HCT116 (cell line): ENCODE measurements at regions not wholly inside any gene's neighbourhood (a gene's known extent, or its start where the extent isn't known, plus 50 kb on each side); places are given as distances from the start of the nearest gene placed in this dataset.

ENCODE experiments used
- ATAC-seq: fragments of 200-7000 bp; cut with Tn5 transposase; 2 replicates; pipeline ENCODE4 v1.9.1; 2020; ENCODE audit warnings: mild to moderate bottlenecking, moderate library complexity
- BruUV-seq: library from RNA; stranded (reverse); fragments of 400-500 nt; replicated peaks from 2 replicates; lab custom pipeline; 2021; lab: Mats Ljungman, UMichigan
- CTCF ChIA-PET: fragments of 300-600 bp; sonication (Branson Sonifier 250); formaldehyde crosslinking; loops from one replicate; lab custom pipeline; 2021; ENCODE audit warnings: antibody characterized with exemption; lab: Charles Lee
- POLR2A ChIA-PET: fragments of 300-600, 350-600 bp; sonication (Branson Sonifier 250); formaldehyde crosslinking; loops from one replicate; lab custom pipeline; 2021; ENCODE audit warnings: antibody characterized with exemption; lab: Charles Lee
- RAD21 ChIA-PET, 2 experiments: fragments of 300-600 bp; sonication (Branson Sonifier 250); formaldehyde crosslinking; loops; one replicate each; lab custom pipeline; 2023; ENCODE audit warnings: low total read pairs in 2 of 2; ENCODE audit not compliant: uncharacterized antibody in 2 of 2, unreplicated experiment in 2 of 2, low non-redundant PET in 1 of 2; lab: Charles Lee
- DNase-seq: peaks from one replicate; pipeline ENCODE4 v3.0.0-alpha.2; 2010; ENCODE audit warnings: low read depth, low spot score
- H2AFZ ChIP-seq: fragments of 200-600 bp; shearing (Covaris generic), sonication (generic); 2 replicates; pipeline ENCODE4 v1.6.1; 2017; ENCODE audit warnings: low read depth, mixed run types, mixed read lengths, antibody characterized with exemption, low read length; ENCODE audit not compliant: poor library complexity, severe bottlenecking
- H3K27ac ChIP-seq: 2 replicates; pipeline ENCODE4 v1.5.1; 2012; ENCODE audit warnings: low read depth, low read length
- H3K27me3 ChIP-seq: fragments of 200-600 bp; sonication (generic); 2 replicates; pipeline ENCODE4 v1.6.1; 2016; ENCODE audit warnings: mixed run types, low read length, mixed read lengths; ENCODE audit not compliant: insufficient read depth
- H3K36me3 ChIP-seq, 2 experiments: fragments of 200-500 bp in 1 of 2; fragments of 200-600 bp in 1 of 2; sonication (Bioruptor generic) in 1 of 2; sonication (generic) in 1 of 2; 2 replicates each; pipeline versions ENCODE4 v1.5.1 to v1.6.1; 2014 to 2016; ENCODE audit warnings: low read length in 2 of 2, inconsistent platforms in 1 of 2, mixed read lengths in 1 of 2, mixed run types in 1 of 2; ENCODE audit not compliant: insufficient read depth in 2 of 2, control insufficient read depth in 1 of 2
- H3K4me1 ChIP-seq, 2 experiments: fragments of 200-600 bp in 1 of 2; sonication (generic) in 1 of 2; 2 replicates each; pipeline versions ENCODE4 v1.5.1 to v1.6.1; 2012 to 2017; ENCODE audit warnings: low read length in 2 of 2, inconsistent platforms in 1 of 2, mild to moderate bottlenecking in 1 of 2, mixed read lengths in 1 of 2, mixed run types in 1 of 2, moderate library complexity in 1 of 2; ENCODE audit not compliant: insufficient read depth in 2 of 2, control insufficient read depth in 1 of 2
- H3K4me2 ChIP-seq: fragments of 200-600 bp; sonication (generic); 2 replicates; pipeline ENCODE4 v1.6.1; 2017; ENCODE audit warnings: mixed run types, low read length, mixed read lengths
- H3K4me3 ChIP-seq, 2 experiments: fragments of 200-600 bp in 1 of 2; sonication (generic) in 1 of 2; replicated peaks in 1 of 2; 2 replicates each; pipeline ENCODE4 v1.5.1; 2011 to 2016; ENCODE audit warnings: low read length in 2 of 2, control low read depth in 1 of 2, low read depth in 1 of 2, mild to moderate bottlenecking in 1 of 2, mixed read lengths in 1 of 2, mixed run types in 1 of 2
- H3K79me2 ChIP-seq: fragments of 200-600 bp; sonication (generic); 2 replicates; pipeline ENCODE4 v1.6.1; 2017; ENCODE audit warnings: mild to moderate bottlenecking, mixed run types, low read length, moderate library complexity, mixed read lengths; ENCODE audit not compliant: insufficient read depth
- H3K9ac ChIP-seq: fragments of 200-600 bp; sonication (generic); 2 replicates; pipeline ENCODE4 v1.6.1; 2016; ENCODE audit warnings: low read length, mixed read lengths
- H3K9me2 ChIP-seq: fragments of 200-600 bp; sonication (generic), shearing (Covaris generic); 2 replicates; pipeline ENCODE4 v1.6.1; 2017; ENCODE audit warnings: mixed run types, mild to moderate bottlenecking, moderate library complexity; ENCODE audit not compliant: insufficient read depth
- H3K9me3 ChIP-seq, 2 experiments: fragments of 200-500 bp in 1 of 2; fragments of 200-600 bp in 1 of 2; sonication (Bioruptor generic) in 1 of 2; sonication (generic) in 1 of 2; 2 replicates each; pipeline ENCODE4 v1.6.1; 2014 to 2017; ENCODE audit warnings: low read length in 2 of 2, mixed read lengths in 2 of 2, inconsistent platforms in 1 of 2, low read depth in 1 of 2, mild to moderate bottlenecking in 1 of 2, mixed run types in 1 of 2, moderate library complexity in 1 of 2; ENCODE audit not compliant: control insufficient read depth in 1 of 2, insufficient read depth in 1 of 2
- H4K20me1 ChIP-seq: fragments of 200-600 bp; sonication (generic), shearing (Covaris generic); 2 replicates; pipeline ENCODE4 v1.6.1; 2017; ENCODE audit warnings: mixed run types, mild to moderate bottlenecking, moderate library complexity; ENCODE audit not compliant: insufficient read depth
- CBX3 ChIP-seq: IDR thresholded peaks from 2 replicates; pipeline ENCODE4 v1.6.1; 2012; ENCODE audit warnings: low read depth
- CEBPB ChIP-seq: IDR thresholded peaks from 2 replicates; pipeline ENCODE4 v1.6.1; 2012; ENCODE audit warnings: low read depth
- CTCF ChIP-seq, 3 experiments: fragments of 200-600 bp in 1 of 3; sonication (generic) in 1 of 3; IDR thresholded peaks in 2 of 3; conservative IDR thresholded peaks in 1 of 3; 2 replicates each; pipeline ENCODE4 v1.5.1; 2012 to 2017; ENCODE audit warnings: low read depth in 2 of 3, low read length in 2 of 3, antibody characterized with exemption in 1 of 3, borderline replicate concordance in 1 of 3, control low read depth in 1 of 3, mild to moderate bottlenecking in 1 of 3, mixed read lengths in 1 of 3, mixed run types in 1 of 3, moderate library complexity in 1 of 3; ENCODE audit not compliant: insufficient read depth in 1 of 3
- EGR1 ChIP-seq: IDR thresholded peaks from 2 replicates; pipeline ENCODE4 v1.6.1; 2012; ENCODE audit warnings: low read depth
- ELF1 ChIP-seq: IDR thresholded peaks from 2 replicates; pipeline ENCODE4 v1.6.1; 2012; ENCODE audit warnings: low read depth, borderline replicate concordance
- EZH2phosphoT487 ChIP-seq: fragments of 200-600 bp; IDR thresholded peaks from 2 replicates; pipeline ENCODE4 v1.6.1; 2018; ENCODE audit warnings: antibody characterized with exemption, borderline replicate concordance
- FOSL1 ChIP-seq: IDR thresholded peaks from 2 replicates; pipeline ENCODE4 v1.6.1; 2012; ENCODE audit warnings: low read depth
- POLR2A ChIP-seq: IDR thresholded peaks from 2 replicates; pipeline ENCODE4 v1.7.0; 2011; ENCODE audit warnings: borderline replicate concordance; ENCODE audit not compliant: insufficient read depth, insufficient read length; ENCODE audit errors: extremely low read depth
- RAD21 ChIP-seq: IDR thresholded peaks from 2 replicates; pipeline ENCODE4 v1.6.1; 2012; ENCODE audit warnings: low read depth, mild to moderate bottlenecking
- REST ChIP-seq: IDR thresholded peaks from 2 replicates; pipeline ENCODE4 v1.6.1; 2012; ENCODE audit warnings: low read depth
- SIN3A ChIP-seq: IDR thresholded peaks from 2 replicates; pipeline ENCODE4 v1.6.1; 2012; ENCODE audit warnings: low read depth
- SP1 ChIP-seq: IDR thresholded peaks from 2 replicates; pipeline ENCODE4 v1.6.1; 2012; ENCODE audit warnings: low read depth
- SRF ChIP-seq: IDR thresholded peaks from 2 replicates; pipeline ENCODE4 v1.6.1; 2012; ENCODE audit warnings: low read depth
- TCF7L2 ChIP-seq: IDR thresholded peaks from 2 replicates; pipeline ENCODE4 v1.7.0; 2011; ENCODE audit warnings: borderline replicate concordance, inconsistent platforms; ENCODE audit not compliant: insufficient read depth, insufficient read length; ENCODE audit errors: extremely low read depth
- YY1 ChIP-seq: IDR thresholded peaks from 2 replicates; pipeline ENCODE4 v1.6.1; 2011; ENCODE audit warnings: low read length, low read depth, moderate library complexity, mild to moderate bottlenecking; ENCODE audit not compliant: insufficient replicate concordance; ENCODE audit errors: extremely low read depth
- ZFX ChIP-seq: fragments of 450-650 bp; IDR thresholded peaks from 2 replicates; pipeline ENCODE4 v1.6.1; 2017
- ZNF274 ChIP-seq: fragments of 200-500 bp; sonication (Bioruptor generic); IDR thresholded peaks from 2 replicates; pipeline ENCODE4 v1.6.1; 2014; ENCODE audit warnings: mild to moderate bottlenecking, low read depth, low read length, inconsistent platforms
- intact Hi-C: fragments of 100-400 bp; cut with micrococcal nuclease; formaldehyde crosslinking; loops from 2 replicates; pipeline ENCODE4 v1.10.0; 2022
- TF ChIP-seq, protein P1 (sequence below): IDR thresholded peaks from 2 replicates; pipeline ENCODE4 v1.6.1; 2012
- TF ChIP-seq, protein P2 (sequence below): IDR thresholded peaks from 2 replicates; pipeline ENCODE4 v1.6.1; 2012

DNA sequence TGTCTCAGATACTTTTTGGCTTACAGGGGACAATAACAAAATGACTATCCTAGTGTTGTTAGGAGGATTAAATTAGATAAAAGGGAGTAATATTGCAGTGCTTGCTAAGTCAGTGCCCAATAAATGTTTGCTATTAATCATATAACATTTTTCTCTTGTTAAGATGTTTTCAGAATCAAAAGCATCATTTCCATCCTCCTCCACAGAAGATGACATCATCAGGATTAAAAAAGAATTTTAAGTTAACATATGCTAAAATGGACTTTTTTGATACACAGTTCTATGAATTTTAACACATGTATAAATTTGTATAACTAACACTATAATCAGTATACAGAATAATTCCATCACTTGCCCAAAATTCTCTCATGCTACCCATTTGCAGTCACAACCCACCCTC lies 492.6 kb downstream of the GRIN2A start:
- no peak overlapping the region for H3K4me3 ChIP-seq
- no peaks in the 10 kb centered on the region for H3K9me2 ChIP-seq
- no peak overlapping the region for H2AFZ ChIP-seq
- no peak overlapping the region for H3K9ac ChIP-seq
- ChIA-PET RAD21 (no interaction called here), CTCF (no interaction called here), POLR2A (no interaction called here)
- no peaks in the 10 kb centered on the region for H3K36me3 ChIP-seq
- intact Hi-C loops: no loop called here
- no peaks in the 10 kb centered on the region for H3K79me2 ChIP-seq
- no peak for ATAC-seq
- no peak for DNase-seq
- no TSS peak for BruUV-seq
- TF ChIP-seq EGR1 (no peak), POLR2A (no peak), ELF1 (no peak), TCF7L2 (no peak), SIN3A (no peak), YY1 (no peak), REST (no peak), CEBPB (no peak), CBX3 (no peak), ZNF274 (no peak), FOSL1 (no peak), RAD21 (no peak), CTCF (IDR thresholded peaks at IDR 0.05 in 2 of 3, conservative IDR thresholded peaks at IDR 0.05 in 1 of 3; ENCODE audit: borderline replicate concordance in 1 of 3, insufficient read depth in 1 of 3, low read depth in 2 of 3, low read length in 2 of 3) (no peak), SP1 (no peak), SRF (no peak), ZFX (no peak), EZH2phosphoT487 (no peak)
- TF ChIP-seq, protein P1, sequence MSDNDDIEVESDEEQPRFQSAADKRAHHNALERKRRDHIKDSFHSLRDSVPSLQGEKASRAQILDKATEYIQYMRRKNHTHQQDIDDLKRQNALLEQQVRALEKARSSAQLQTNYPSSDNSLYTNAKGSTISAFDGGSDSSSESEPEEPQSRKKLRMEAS: no peak
- TF ChIP-seq, protein P2, sequence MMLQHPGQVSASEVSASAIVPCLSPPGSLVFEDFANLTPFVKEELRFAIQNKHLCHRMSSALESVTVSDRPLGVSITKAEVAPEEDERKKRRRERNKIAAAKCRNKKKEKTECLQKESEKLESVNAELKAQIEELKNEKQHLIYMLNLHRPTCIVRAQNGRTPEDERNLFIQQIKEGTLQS: no peak
- no peaks in the 10 kb centered on the region for H3K9me3 ChIP-seq
- H3K27ac ChIP-seq: no peak overlapping the region
- no peaks in the 10 kb centered on the region for H3K4me1 ChIP-seq
- no peak overlapping the region for H3K4me2 ChIP-seq
- peaks cover 4% of the 10 kb centered on the region; the same call in 1 of the 2 replicates for H3K27me3 ChIP-seq
- H4K20me1 ChIP-seq: no peaks in the 10 kb centered on the region
